Activated T-cell treated with anti-CD3 and anti-CD28 coated beads for 24 hours (primary cell): ENCODE measurements at regions not wholly inside any gene's neighbourhood (a gene's known extent, or its start where the extent isn't known, plus 50 kb on each side); places are given as distances from the start of the nearest gene placed in this dataset.

ENCODE experiments used
- DNase-seq: peaks from one replicate; pipeline ENCODE4 v3.0.0-alpha.2; 2020; ENCODE audit warnings: low read depth

DNA sequence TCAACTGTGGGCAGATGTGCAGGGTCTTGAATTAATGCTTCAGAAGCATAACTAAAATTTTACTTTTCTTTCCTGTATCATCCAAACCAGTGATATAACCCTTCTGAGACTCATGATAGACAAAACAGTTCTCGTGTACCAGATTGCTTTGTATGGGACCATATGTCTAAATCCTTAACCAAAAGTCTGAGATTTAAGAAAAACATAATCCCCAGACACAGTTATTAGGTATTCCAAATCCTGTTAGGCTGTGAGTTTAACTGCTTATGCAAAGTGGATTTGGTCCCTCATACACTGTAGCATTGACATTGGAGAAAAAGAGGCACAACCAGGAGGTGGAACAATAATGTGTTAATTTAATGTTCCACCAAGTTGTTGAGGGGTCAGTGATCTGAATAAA, 235.0 kb downstream of the PMAIP1 start:
- DNase-seq: no peak

- no peak for DNase-seq
These were observed 230.5 kb downstream of the PMAIP1 start for GRCh38 chr18:60130284-60130683.

GRCh38 chr18:60123031-60123430, 223.2 kb downstream of the PMAIP1 start:
- no peak for DNase-seq

- DNase-seq: no peak
These were observed 222.5 kb downstream of the PMAIP1 start for GRCh38 chr18:60122339-60122738.

DNA sequence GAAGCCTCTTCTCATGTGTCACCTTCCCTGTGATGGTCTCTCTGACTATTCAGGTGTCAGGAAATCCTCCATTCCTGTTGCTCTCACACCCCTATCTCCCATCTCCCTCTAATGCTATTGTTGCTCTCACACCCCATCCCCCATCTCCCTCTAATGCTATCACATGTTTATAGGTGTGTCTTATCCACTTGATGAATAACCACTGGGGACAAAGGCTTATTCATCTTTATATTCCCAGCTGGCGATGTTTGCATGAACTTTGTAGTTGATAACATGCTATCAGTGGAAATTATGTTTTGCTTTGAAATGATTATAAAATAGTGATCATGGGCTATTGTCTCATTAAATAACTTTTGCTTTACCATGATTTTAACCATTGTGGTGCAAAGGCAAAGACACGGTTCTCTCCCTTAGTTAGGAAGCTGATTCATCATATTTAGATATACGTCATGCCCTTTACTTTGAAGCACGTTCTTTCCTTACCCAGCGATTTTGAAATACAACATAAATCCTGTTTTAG, 220.5 kb downstream of the PMAIP1 start:
- no peak for DNase-seq

DNA sequence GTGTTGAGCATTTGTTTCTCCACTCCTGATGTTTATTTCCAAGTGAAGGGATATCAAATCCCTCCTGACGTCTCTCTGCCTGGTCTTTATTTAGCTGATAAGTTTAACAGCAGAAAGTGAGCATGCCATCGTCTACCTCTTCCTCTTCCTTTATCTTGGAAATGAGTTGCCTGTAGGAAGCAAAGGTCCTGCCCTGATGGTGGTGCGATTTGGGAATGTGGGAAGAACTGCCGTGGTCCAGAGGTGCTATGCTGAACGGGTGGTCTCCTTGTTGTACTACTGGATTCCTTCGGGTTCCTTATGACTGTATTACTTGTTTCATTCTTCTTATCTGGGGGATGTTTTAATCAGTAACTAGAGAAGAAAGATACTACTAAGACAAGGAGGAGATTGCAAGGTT, 217.5 kb downstream of the PMAIP1 start:
- no peak for DNase-seq

DNA sequence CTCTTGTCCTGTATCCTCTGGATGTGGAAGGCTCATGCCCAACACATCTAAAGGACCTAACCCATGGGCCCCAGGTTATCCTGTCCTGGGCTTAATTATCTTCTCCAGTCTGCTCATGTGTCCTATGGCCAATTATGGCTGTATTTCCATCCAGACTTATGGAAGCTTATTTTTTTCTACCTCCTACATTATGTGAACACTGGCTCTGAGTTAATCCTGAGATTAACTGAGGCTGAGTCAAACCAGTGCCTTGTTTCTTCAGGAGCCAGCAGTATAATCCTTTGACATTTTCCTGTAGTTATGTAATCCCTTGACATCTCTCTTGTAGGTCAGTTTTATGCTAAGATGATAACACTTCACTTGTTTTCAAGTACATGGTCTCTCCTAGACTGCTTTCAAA, 213.6 kb downstream of the PMAIP1 start:
- no peak for DNase-seq

DNA sequence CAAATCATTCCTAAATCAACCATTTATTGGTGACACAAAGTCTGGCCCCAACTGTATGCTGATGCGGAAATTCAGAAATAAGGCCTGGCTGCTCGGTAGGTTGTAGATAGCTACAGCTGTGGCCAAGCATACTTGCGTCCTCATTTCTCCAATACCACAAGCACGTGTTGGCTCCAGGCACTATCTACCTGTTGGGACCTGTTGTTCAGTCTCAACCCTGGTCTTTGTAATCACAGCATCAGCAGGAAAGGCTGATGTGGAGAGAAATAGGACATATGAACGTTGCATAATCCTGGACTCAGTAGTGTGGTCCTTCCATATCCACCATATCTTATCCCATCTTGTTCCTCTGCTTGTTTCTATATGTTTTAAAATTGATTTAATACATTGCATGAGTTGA, 212.6 kb downstream of the PMAIP1 start:
- no peak for DNase-seq

- no peak for DNase-seq
These were observed 211.7 kb downstream of the PMAIP1 start for GRCh38 chr18:60111525-60111924.

DNA sequence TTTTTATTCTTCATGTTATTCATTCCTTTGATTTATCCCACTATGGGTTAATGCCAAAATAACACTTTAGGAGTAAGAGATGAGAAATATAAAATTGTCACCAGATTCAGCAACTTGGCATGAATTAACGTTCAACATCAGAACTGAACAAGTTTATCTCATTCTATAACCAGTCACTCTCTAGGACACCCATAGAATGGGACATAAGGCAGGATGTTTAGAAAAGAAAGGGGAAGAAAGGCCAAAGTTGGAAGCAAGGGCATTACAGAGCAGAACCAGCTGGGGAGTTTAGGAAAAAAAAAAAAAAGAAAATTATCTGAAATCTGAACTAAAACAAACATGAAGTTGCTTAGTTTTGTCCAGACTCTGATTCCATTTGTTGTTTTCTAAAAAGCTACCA, 211.0 kb downstream of the PMAIP1 start:
- DNase-seq: no peak

DNA sequence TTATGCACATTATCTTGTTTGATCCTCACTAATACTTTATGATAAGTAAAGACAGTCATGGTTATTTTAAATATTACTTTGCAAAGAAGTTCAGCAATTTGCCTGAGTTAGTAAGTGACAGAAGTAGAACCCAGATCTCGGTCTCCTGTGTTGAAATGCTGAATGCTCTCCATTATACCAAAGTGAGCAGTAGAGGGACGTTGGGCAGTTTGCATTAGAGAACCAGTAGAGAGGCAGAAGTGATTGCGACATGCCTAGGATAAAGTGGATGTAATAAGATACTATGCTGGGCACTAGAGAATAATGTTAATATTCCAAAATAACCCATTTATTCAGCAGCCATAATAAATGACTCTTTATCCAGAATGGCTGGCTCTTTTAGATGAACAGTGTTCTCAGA, 201.0 kb downstream of the PMAIP1 start:
- no peak for DNase-seq

DNA sequence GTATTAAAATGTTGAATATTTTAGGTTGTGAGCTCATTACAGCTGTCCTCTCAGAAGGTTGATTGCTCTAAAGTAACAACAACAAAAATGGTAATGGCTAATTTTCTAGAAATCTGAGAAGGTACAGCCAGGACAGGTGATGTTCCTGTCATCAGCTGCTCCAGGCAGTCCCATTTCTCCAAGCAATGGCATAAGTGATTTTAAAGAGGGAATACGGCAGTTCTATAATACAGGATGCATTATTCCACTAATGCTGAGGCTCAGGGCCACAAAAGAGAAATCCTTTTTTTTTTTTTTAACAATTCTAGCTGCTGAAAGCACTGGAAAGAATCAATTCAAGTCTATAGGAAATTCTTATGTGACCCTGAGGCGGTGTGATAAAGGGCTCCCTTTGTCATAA, 199.9 kb downstream of the PMAIP1 start:
- DNase-seq: no peak

DNA sequence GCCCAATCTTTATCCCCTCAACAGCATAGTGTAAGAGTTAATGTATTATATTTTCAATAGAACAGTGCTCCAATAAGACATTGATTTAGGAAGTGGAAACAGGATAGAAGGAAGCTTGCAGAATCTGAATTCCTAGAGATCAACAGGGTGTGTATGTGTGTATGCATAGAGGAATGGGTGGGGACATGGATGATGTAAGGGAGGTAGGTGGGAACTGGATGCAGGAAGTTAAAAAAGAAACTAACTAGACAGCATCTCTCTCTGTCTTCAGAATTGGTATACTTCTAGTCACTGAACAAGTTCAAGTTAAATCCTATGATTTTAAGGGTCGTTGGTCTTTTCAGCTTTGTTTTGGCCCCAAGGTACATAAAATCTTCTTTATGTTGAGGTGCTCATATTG, 196.6 kb downstream of the PMAIP1 start:
- DNase-seq: no peak

- no peak for DNase-seq
These were observed 192.3 kb downstream of the PMAIP1 start for GRCh38 chr18:60092073-60092472.

DNA sequence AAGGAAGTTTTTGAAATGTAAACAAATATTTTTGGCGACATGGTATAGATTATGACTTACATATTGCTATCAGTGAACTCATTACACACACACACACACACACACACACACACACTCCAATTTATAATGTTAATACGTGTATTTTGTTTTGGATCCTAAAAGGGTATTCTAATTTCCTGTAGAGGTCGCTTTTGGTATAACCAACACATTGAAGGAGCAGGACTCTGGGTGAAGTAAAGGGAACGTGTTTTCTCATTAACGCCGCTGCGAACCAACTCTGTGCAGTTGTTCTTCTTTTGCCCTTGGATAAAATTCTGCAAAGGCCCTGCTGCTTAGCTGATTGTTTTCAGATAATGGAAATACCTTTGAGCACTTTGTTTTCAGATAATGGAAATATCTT, 190.4 kb downstream of the PMAIP1 start:
- DNase-seq: no peak

DNA sequence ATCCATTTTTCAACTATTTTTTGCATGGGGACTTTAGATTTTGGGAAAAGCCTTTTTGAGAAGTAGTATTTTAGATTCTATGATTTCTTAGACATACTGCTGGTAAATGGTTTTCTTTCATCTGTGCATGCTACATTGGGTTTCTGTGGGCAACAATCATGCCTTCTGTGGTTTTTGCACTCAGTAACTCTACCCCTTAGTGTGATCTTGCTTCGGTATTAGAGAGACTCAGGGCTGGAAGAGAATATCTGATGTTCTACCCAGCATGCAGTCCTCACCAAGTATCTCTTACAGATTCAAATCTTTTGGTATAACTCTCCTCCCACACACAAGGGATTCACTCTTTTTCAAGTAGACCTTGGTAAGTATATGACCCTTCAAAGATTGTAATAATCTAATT, 183.0 kb downstream of the PMAIP1 start:
- DNase-seq: no peak

- DNase-seq: no peak
These were observed 182.5 kb downstream of the PMAIP1 start for GRCh38 chr18:60082282-60082681.

- DNase-seq: no peak
These were observed 175.7 kb downstream of the PMAIP1 start for GRCh38 chr18:60075477-60075876.

DNA sequence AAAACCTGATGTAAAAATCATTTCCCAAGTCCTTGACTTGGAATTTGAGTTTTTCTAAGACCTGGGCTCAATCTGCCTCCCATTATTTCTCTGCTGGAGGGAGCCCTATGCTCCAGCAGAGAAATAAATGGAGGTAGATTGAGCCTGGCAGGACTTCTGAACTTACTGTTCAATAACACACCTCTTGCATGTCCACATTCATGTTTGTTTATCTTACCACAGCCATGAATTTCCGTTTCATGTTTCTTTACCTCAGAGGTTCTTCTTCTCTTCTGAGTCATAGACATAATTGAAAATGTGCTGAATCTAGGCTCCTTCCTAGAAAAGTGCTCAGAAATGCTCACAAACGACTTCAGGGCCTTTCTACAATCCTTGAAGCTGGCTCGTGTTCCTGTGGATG, 170.8 kb downstream of the PMAIP1 start:
- no peak for DNase-seq

DNA sequence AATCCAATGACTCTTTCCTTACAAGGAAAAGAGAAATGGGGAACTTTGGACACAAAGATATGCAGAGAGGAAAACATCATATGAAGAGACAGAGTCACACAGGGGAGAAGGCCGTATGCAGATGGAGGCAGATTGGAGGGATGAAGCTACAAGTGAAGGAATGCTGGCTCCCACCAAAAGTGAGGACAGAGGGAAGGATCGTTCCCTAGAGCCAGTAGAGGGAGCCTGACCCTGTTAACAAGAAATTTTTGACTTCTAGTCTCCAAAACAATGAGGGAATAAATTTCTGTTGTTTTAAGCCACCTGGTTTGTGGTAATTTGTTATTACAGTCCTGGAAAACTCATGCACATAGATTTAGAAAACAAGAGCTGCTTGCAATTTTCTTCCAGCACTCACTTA, 169.3 kb downstream of the PMAIP1 start:
- no peak for DNase-seq

DNA sequence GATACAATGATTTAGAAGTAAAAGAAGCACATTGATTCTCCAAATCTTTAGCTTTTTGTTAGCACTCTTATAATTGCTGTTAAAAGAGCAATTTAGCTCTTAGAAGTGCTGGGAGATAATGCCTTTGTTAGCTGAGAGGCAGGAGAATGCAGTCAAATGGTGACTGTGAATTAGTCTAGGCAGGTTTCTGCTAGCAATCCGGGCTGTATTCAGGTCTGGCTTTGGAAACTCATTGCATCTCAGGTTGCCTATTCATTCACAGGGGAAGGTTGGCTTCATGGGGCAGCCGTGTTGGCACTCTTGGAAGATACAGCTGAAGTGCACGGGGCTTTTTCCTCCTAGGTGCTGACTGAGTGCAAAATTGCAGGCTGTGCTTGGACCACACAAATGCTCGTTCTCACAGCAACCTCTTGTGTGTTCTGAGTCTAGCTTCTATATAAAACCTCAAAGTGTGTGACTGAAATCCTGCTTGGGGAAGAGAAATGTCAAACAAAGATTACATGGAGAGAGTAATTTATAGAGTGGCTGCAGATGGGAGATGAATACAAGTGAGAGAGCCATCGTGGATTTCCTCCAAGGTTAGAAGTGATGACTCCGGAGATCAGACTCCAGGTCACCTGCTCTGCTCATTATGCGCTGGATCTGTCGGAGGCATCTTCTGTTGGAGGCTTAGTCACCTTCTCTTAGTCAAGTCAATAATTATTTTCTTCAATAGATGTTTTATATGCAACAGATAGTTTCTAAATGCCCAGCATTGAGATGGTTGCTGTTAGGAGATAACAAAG, 167.8 kb downstream of the PMAIP1 start:
- DNase-seq: no peak

- no peak for DNase-seq
These were observed 166.6 kb downstream of the PMAIP1 start for GRCh38 chr18:60066219-60066975.

GRCh38 chr18:60064271-60064670, 164.5 kb downstream of the PMAIP1 start:
- DNase-seq: no peak
